ENCODE measurements at regions not wholly inside any gene's neighbourhood (a gene's known extent, or its start where the extent isn't known, plus 50 kb on each side); places are given as distances from the start of the nearest gene placed in this dataset.
"Not testable (repeated sequence)": the region's sequence is repeated elsewhere in the genome, so short reads cannot be mapped to it uniquely, and the experiment has no call there.

- H3K36me3 ChIP-seq (ENCODE audit: insufficient read depth, low read length): no peaks in the 10 kb centered on the region
- H3K9me2 ChIP-seq (ENCODE audit: low read depth, low read length): no peaks in the 10 kb centered on the region
- no peaks in the 10 kb centered on the region for H3K79me2 ChIP-seq (ENCODE audit: insufficient read depth, low read length)
- no peak overlapping the region for H2AFZ ChIP-seq (ENCODE audit: low read length)
- H3K27ac ChIP-seq (ENCODE audit: low read depth, low read length, poor library complexity, severe bottlenecking): no peak overlapping the region
- TF ChIP-seq CTCF (IDR thresholded peaks at IDR 0.05; ENCODE audit: low read length): no peak
- TF ChIP-seq EZH2 (IDR thresholded peaks at IDR 0.05; ENCODE audit: borderline replicate concordance, low read length): no peak
- H4K20me1 ChIP-seq (ENCODE audit: insufficient read depth, low read length): no peaks in the 10 kb centered on the region
- H3F3A ChIP-seq (ENCODE audit: insufficient read depth, low read length): no peaks in the 10 kb centered on the region
- no peaks in the 10 kb centered on the region for H3K27me3 ChIP-seq (ENCODE audit: insufficient read depth, low read length)
- H3K4me2 ChIP-seq (ENCODE audit: low read length): no peak overlapping the region
- no peaks in the 10 kb centered on the region for H3K4me1 ChIP-seq (ENCODE audit: insufficient read depth, low read length, severe bottlenecking)
- H3K4me3 ChIP-seq (ENCODE audit: low read depth, low read length, poor library complexity, severe bottlenecking): no peak overlapping the region
- no peak overlapping the region for H3K9ac ChIP-seq (ENCODE audit: low read length)
- H3K9me3 ChIP-seq (ENCODE audit: low read length): no peaks in the 10 kb centered on the region
These were observed 745.3 kb downstream of the NR2F1-AS1 start for GRCh38 chr5:92835712-92836111.

- H3K4me1 ChIP-seq (ENCODE audit: insufficient read depth, low read length, severe bottlenecking); H3K4me2 ChIP-seq (ENCODE audit: low read length); H3K4me3 ChIP-seq (ENCODE audit: low read depth, low read length, poor library complexity, severe bottlenecking); H3K27ac ChIP-seq (ENCODE audit: low read depth, low read length, poor library complexity, severe bottlenecking); H3K27me3 ChIP-seq (ENCODE audit: insufficient read depth, low read length); H4K20me1 ChIP-seq (ENCODE audit: insufficient read depth, low read length); H3K9ac ChIP-seq (ENCODE audit: low read length); H2AFZ ChIP-seq (ENCODE audit: low read length); H3K9me2 ChIP-seq (ENCODE audit: low read depth, low read length); H3K9me3 ChIP-seq (ENCODE audit: low read length); H3K79me2 ChIP-seq (ENCODE audit: insufficient read depth, low read length); H3K36me3 ChIP-seq (ENCODE audit: insufficient read depth, low read length); H3F3A ChIP-seq (ENCODE audit: insufficient read depth, low read length): not testable (repeated sequence)
These were observed 757.5 kb downstream of the NR2F1-AS1 start for GRCh38 chr5:92823551-92823950.

GRCh38 chr5:92822183-92822582 lies 758.8 kb downstream of the NR2F1-AS1 start:
- Histone ChIP-seq H3K79me2 (ENCODE audit: insufficient read depth, low read length) (no peaks in the 10 kb centered on the region), H4K20me1 (ENCODE audit: insufficient read depth, low read length) (no peaks in the 10 kb centered on the region), H3K4me1 (ENCODE audit: insufficient read depth, low read length, severe bottlenecking) (no peaks in the 10 kb centered on the region), H2AFZ (ENCODE audit: low read length) (no peak overlapping the region), H3K4me3 (ENCODE audit: low read depth, low read length, poor library complexity, severe bottlenecking) (no peak overlapping the region), H3K27me3 (ENCODE audit: insufficient read depth, low read length) (no peaks in the 10 kb centered on the region), H3K4me2 (ENCODE audit: low read length) (no peak overlapping the region), H3K9me3 (ENCODE audit: low read length) (no peaks in the 10 kb centered on the region), H3K36me3 (ENCODE audit: insufficient read depth, low read length) (no peaks in the 10 kb centered on the region), H3K9me2 (ENCODE audit: low read depth, low read length) (no peaks in the 10 kb centered on the region), H3K9ac (ENCODE audit: low read length) (no peak overlapping the region), H3F3A (ENCODE audit: insufficient read depth, low read length) (no peaks in the 10 kb centered on the region), H3K27ac (ENCODE audit: low read depth, low read length, poor library complexity, severe bottlenecking) (no peak overlapping the region)
- TF ChIP-seq EZH2 (IDR thresholded peaks at IDR 0.05; ENCODE audit: borderline replicate concordance, low read length): no peak
- TF ChIP-seq CTCF (IDR thresholded peaks at IDR 0.05; ENCODE audit: low read length): no peak

- TF ChIP-seq CTCF (IDR thresholded peaks at IDR 0.05; ENCODE audit: low read length) (no peak), EZH2 (IDR thresholded peaks at IDR 0.05; ENCODE audit: borderline replicate concordance, low read length) (no peak)
- H4K20me1 ChIP-seq (ENCODE audit: insufficient read depth, low read length): no peaks in the 10 kb centered on the region
These were observed 771.1 kb downstream of the NR2F1-AS1 start for GRCh38 chr5:92809855-92810465.

More at GRCh38 chr5:92809855-92810465, 771.1 kb downstream of the NR2F1-AS1 start:
- Histone ChIP-seq H3K4me2 (ENCODE audit: low read length) (no peak overlapping the region), H3K4me3 (ENCODE audit: low read depth, low read length, poor library complexity, severe bottlenecking) (no peak overlapping the region), H3K9ac (ENCODE audit: low read length) (no peak overlapping the region), H3K27ac (ENCODE audit: low read depth, low read length, poor library complexity, severe bottlenecking) (no peak overlapping the region), H3K36me3 (ENCODE audit: insufficient read depth, low read length) (no peaks in the 10 kb centered on the region), H3K79me2 (ENCODE audit: insufficient read depth, low read length) (no peaks in the 10 kb centered on the region), H2AFZ (ENCODE audit: low read length) (no peak overlapping the region), H3K9me3 (ENCODE audit: low read length) (no peaks in the 10 kb centered on the region), H3K27me3 (ENCODE audit: insufficient read depth, low read length) (no peaks in the 10 kb centered on the region), H3K9me2 (ENCODE audit: low read depth, low read length) (no peaks in the 10 kb centered on the region), H3K4me1 (ENCODE audit: insufficient read depth, low read length, severe bottlenecking) (no peaks in the 10 kb centered on the region), H3F3A (ENCODE audit: insufficient read depth, low read length) (no peaks in the 10 kb centered on the region)

Measured in OCI-LY1 (cell line).